ENCODE measurements at regions not wholly inside any gene's neighbourhood (a gene's known extent, or its start where the extent isn't known, plus 50 kb on each side); places are given as distances from the start of the nearest gene placed in this dataset.
A peak's percentile ranks its signal among the peaks of the same experiment; 100 is the strongest.
"Not testable (repeated sequence)": the region's sequence is repeated elsewhere in the genome, so short reads cannot be mapped to it uniquely, and the experiment has no call there.

DNA sequence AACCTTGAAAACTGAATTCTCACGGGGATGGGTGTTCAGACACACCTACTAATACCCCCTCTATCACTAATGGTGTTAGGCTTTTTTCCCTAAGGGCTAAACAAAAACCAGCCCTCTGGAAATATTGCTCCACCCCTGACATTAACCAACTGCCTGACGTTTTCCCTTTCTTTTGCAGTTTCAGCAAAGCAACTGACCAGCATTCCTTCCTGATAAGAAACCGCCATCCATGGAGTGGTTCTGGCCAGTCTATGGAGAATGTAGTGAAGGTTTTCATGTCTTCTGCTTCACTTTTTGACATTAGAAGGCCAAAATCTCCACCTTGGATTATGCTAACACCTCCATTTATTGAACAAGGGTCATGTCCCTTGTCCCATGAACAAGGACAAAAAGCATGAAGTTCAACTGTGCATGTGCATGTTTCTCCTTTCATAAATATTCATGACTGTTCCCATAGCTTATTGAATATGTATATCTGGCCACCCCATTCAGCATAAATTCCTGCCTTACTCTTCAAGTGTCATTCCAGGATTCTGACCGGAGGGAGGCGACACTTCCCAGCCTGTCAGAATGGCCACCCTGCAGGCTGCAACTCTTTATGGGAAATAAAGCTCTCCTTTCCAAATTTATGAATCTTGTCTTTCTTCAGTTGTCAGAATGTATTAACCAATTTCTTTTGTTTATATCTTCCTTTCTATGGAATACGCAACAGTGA, 314.3 kb downstream of the HHIPL2 start:
- DNase-seq: no peak

DNA sequence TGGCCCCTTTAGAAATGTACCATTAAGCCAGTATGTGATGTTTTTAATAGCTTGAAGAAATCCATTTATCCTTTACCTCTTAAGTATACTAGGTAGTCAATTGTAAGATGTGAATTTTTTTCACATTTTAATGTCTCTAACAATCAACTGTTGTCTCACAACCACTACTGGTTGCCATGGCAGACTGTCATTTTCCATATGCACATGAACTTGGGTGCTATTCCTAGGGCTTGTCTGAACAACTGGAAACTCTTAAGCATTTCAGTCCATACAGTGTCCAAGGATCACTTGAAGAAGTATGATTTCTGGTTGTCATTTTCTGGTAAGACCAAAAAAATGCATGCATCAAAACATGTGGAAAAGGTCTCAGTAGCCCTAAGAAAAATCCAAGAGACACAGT, 315.1 kb downstream of the HHIPL2 start:
- DNase-seq: no peak

DNA sequence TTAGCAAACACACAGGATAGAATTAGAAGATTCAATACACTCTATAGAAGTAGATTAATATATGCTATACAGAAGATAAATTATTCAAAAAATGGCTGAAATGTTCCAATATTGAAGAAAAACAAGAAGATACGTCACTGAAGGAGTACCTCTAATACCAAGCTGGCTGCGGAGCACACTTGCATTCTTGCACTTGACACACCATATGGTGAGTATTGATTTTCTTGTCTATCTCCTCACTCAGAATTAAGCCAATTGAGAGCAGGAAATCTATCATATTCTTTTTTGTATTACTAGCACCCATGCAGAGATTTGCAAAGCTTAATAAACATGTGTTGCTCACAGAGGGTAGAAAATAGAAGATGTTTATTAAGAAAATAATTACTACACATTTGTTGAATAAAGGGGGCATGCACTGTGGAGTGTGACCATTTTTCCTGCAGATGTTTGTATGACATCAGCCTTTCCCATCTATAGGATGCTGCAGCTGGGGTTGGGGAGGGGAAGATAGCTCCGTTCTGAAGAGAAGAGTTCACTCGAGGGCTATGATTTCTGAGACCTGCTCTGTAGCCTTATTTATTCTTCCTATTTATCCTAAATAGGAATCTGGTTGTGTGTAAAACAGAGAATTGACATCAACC, 318.1 kb downstream of the HHIPL2 start:
- no peak for DNase-seq

DNA sequence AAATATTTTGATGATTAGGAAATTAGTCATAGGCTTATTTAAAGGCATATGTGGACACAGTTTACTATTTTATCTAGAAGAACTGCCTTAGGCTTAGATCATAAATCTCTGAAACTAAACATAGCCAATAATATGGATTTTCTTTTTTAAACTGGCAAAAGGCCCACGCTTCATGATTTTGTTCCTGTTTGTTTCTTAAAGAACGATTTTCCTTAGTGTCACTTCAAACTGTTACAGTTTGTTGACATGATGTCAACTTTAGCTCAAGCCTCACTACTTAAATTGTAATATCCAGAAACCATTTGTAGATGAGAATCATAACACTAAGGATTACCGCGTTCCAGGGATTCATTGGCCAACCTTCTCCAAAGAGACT, 322.6 kb downstream of the HHIPL2 start:
- no peak for DNase-seq

DNA sequence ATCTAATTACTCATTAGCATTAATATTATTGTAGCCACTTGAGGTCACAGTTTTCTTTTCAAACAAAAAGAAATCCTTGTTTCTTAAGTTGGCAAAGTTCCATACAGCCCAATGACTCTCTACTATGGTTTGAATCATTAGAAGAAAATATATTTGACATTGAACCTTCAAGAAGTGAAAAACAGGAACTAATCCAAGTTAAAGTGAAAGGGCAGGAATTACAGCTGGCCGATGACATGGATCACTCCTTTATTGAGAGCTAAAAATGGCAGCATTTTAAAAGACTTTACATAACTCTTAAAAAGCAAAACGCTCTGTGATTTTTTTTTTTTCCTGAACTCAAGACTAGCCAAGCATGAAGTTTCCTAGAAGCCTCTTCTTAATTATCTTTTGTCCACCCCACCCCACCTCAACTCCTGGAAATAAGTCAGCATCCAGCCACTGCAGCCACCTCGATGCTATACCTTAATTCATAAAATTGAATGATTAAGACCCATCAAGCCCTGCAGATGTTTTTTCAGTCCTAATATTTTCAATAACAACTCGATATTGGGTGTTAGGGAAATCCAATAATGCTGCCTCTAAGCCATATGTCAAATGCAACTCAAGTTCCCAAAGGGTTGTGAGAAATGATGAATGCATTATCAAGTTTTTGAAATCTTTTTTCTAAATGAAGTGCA, 323.1 kb downstream of the HHIPL2 start:
- DNase-seq: no peak

DNA sequence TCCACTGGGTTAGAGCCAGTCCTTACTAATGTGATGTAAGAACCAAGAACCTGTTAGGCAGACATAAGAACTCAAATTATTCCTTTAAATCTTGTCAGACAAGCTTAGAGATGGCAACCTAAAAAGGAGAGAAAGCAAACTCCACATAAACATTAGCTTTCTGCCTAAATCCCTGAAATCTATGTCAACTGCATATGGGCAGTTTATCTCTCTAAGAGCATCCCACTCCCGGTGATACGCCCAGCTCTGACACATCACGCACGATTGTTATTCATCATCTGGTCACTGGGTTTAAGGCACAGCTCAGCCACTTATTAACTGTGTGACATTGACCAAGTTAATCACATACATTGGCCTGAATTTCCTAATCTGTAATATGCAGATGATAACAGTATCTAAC, 323.7 kb downstream of the HHIPL2 start:
- no peak for DNase-seq

DNA sequence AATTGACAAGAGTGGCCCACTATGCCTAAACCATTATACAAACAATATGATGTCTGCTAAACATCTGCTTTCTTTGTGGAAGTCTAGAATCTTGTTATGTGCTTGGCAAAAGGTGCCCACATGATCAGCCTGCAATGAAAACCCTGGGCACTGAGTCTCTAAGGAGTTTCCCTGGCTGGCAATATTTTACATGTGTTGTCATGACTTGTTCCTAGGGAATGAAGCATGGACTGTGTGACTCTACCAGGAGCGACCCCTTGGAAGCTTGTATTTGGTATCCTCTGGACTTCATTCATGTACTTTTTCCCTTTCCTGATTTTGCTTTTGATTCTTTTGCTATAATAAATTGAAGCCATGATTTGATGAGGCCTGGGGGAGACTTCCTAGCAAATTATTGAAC, 324.9 kb downstream of the HHIPL2 start:
- no peak for DNase-seq

DNA sequence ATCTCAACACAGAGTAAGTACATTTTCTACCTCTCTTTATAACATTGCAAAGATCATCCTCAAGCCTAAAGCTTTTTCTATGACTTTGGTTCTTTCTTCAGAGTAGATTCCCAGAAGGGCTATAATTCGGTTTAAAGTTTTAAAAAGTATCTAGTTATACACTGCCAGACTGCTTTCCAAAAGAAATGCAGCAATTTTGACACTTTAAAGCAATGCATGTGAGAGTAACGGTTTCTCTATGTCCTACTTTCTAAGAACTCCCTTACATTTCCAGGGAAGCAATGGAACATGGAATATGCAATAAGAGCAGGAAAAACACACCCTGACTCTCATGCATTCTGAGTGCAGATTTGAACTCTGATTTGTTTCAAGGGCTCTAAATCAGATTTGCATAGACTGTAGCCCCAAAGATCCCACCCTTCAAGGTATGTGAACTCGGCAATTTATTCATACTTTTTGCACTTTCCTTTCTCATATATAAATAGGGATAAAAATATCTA, 331.6 kb downstream of the HHIPL2 start:
- DNase-seq: peak in 1 of 2 experiments; percentile 4

DNA sequence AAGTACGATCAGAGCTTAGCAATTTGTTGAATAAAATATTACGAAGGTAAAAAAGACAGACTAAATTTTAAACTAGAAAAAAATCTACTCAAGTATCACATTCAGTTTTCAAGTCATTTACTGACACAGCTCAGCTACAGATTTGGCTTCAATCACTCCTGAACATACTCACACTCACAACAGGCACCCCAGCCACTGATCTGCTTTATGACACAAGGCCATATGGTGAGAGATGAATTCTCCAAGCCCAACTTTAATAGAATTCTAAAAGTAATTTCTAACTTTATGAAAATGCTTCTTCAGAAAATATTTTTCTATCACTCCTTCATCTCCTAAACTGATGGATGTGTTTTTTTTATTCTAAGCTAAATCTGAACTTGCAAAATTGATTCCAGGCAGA, 337.1 kb downstream of the HHIPL2 start:
- DNase-seq: no peak

DNA sequence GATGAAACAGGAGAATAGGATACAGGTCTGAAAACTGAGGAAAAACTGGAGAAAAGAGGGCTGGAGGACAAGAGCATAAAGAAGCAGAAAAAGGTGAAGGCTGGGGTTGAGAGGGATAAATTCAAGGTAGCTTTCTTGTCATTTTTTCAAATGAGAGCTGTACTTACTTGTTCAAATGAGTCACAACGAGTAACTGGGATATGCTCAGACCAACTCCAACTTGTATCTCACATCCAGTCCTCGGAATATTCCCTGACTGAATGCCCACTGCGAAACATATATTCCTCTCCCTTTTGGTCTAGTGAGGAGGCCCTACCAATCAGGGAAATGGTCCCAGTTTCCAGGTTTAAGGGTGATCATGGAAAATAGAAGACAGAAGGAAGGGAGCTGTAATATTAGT, 343.4 kb downstream of the HHIPL2 start:
- DNase-seq: no peak

DNA sequence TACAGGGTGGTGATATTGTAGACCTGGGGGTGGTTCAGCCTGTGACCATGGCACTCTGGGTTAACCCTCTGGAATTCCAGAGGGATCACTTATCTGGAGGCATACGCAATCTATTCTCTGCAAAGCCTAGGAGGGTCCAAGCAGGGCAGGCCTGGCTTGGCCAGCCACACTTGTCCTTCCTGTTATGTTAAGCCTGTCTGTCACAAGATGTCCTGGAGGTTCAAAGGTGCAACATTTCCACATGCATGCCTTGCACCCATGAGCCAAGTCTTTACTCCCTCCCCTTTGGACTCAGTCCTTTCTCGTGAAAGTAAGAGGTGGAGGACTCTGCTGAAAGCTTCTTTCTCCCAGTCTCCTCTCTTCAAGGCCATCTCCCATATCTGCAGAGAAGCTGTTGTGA, 345.1 kb downstream of the HHIPL2 start:
- DNase-seq: no peak

DNA sequence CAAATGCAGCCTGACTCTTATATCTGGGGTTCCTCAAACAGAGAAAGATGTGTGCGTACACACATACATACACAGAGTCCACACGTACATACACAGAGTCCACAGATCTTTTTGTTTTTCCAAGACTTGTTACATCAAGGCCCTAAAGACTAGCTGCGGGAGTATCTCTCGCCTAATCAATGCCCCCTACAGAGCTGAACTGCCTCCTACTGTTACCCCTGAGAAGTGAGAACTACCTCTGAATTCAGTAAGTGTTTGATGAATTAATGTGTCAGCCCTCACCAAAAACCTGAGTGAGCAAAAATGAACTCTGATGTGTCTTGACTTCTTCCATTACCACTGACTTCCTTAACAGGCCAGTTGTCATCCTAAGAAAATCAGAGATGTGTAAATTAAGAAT, 351.2 kb downstream of the HHIPL2 start:
- no peak for DNase-seq

DNA sequence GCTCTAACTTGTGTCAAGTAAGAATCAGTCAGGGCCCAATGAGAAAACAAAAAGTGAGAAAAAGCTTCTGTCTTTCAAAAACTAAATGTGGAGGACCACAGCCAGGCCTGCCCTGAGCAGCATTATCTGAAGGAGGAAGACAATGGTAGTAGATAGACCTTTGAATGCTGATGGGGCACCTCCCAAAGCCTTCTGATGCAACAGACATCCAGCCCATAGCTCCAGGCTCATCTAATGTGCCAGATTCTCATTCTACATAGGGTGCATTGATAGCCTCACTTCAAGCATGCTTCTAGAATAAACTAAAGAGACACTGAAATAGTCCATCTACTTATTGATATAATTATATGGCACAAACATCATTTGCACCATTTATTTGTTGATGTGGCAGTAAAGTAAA, 351.6 kb downstream of the HHIPL2 start:
- DNase-seq: no peak

DNA sequence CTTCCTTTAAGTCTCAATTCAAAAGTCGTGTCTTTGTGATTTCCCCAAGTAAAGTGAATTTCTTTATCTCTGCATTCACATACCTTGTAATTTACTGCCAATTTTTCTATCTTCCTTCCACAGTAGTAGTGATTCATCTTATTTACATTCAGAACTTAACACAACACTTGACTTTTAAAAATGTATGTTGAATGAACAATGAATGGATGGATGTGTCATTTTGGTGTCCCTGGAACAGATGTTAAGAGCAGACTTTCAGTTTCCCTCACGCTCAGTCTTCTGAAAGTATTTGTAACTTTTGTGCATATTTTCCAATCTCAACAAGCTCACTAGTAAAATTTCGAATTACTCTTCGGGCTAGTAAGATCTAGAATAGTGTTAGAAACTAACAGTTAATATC, 352.0 kb downstream of the HHIPL2 start:
- DNase-seq: no peak

DNA sequence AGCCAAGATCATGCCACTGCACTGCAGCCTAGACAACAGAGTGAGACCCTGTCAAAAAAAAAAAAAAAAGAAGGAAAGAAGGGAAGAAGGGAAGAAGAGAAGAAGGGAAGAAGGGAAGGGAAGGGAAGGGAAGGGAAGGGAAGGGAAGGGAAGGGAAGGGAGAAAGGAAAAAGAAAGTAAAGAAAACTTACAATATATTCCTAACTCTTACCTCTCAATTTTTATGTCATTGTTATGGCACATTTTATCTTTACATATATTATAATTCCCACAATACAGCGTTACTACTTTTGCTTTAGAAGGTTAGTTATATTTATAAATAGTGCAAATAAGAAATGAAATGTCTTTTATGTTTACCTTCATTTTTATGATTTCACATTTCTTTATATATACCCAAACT, 358.7 kb downstream of the HHIPL2 start:
- DNase-seq: no peak

DNA sequence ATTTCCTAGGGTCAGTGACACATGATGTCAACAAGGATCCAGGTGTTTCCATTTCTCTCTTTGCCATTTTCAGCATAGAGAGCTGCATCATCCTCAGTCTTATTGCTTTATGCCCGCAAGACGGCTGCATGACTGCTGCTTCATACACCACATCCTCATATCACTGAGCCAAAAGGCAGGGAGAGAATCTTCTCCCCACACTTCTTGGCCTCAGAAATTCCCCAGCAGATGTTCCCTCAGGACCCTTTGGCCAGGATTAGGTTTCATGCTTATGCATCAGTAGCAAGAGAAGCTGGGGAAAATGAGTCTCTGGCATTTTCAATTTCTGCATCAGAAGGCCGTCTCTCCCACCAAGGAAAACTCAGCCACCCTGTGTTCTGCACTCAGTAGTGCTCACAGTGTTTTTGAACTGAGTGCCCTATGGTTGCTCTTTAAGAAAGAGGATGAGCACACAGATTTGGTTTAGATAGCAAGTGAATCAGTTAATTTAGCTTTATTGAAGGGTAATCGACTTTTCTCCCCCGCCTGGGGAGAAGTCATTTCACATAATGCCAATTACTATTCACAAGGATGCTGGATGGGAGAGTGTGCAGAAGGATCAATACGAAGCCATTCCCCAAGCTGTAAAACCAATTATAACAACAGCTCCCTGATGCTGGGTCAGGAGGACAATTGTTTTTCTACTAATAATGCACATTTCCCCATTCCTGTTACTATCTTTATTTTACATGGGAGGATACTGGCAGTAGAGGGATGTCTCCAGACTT, 360.2 kb downstream of the HHIPL2 start:
- DNase-seq: no peak

DNA sequence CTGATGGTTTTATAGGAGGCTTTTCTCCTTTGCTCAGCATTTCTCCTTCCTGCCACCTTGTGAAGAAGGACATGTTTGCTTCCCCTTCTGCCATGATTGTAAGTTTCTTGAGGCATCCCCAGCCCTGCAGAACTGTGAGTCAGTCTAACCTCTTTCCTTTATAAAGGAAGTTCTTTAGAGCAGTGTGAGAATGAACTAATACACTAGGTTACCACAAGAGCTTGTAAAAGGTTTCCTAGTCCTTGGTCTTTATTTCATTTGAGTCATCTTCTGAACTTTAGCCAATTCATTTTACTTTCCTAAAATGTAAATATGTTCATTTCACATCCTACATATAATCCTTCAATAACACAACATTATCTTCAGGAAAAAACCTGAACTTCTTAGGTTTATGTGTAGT, 365.3 kb downstream of the HHIPL2 start:
- DNase-seq: no peak

DNA sequence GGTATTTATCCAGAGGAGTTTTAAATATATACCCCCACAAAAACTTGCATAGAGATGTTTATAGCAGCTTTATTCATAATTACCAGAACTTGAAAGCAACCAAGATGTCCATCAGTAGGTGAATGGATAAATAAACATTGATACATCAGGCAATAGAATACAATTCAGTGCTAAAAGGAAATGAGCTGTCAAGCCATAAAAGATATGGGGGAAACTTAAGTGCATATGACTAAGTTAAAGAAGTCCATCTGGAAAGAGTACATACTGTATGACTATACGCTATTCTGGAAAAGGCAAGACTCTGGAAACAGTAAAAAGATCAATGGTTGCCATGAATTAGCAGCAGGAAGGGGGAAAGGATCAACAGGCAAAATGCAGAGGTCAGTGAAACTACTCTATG, 366.7 kb downstream of the HHIPL2 start:
- DNase-seq: no peak

DNA sequence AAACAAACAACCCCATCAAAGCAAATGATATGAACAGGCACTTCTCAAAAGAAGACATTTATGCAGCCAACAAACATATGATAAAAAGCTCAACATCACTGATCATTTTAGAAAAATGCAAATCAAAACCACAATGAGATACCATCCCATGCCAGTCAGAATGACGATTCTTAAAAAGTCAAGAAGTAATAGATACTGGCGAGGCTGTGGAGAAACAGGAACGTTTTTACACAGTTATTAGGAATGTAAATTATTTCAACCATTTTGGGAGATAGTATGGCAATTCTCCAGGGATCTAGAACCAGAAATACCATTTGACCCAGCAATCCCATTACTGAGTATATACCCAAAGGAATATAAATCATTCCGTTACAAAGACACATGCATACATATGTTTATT, 370.4 kb downstream of the HHIPL2 start:
- DNase-seq: not testable (repeated sequence)

DNA sequence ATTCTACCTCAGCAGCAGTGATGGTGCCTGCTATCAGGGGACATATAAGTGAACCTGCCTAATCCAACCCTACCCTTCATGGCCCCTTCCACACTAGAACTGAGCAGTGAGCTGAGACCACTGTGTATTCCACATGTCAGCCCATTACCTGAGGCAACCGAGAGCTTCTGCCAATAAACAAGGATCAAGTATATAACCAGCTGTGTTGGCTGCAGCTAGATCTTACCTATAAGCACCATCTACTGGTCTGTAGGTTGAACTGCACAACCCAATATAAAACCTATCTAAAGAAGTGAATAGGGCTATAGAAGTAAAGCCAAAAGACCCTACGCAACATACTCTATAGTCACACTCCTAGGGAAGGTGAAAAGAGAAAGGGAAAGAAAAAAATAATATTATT, 376.9 kb downstream of the HHIPL2 start:
- peak; percentile 51 to 65 for DNase-seq

DNA sequence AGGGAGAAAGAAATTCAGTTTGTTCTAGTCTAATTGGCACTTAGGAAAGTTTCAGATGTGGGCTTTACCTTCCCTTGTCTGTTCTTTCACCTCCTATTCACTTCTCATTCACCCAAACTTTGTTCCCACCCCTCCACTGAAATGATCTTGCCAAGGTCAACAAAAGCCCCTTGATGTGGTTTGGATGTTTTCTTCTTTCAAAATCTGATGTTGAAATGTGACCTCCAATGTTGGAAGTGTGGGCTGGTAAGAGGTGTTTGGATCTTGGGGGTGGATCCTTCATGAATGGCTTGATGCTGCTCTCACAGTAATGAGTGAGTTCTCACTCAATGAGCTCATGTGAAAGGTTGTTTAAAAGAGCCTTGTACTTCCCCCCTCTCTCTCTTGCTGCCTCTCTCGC, 379.3 kb downstream of the HHIPL2 start:
- no peak for DNase-seq

DNA sequence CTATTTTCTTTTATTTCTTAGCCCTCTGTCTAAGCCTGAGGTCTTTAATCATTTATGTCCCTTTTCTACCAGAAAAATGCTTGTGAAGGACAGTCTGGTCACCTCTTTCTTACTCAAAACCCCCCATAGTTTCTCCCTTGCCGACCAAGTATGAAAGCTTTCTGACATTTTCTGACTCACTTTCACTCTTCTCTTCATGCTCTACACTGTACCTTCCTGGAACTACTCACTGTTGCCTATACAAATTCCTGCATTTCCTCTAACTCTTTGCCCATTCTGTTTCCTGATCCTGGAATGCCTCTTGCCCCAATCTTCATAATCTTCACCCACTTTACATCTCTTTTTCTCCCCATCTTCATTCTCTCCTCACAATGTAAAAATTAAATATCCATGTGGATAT, 380.0 kb downstream of the HHIPL2 start:
- DNase-seq: no peak

DNA sequence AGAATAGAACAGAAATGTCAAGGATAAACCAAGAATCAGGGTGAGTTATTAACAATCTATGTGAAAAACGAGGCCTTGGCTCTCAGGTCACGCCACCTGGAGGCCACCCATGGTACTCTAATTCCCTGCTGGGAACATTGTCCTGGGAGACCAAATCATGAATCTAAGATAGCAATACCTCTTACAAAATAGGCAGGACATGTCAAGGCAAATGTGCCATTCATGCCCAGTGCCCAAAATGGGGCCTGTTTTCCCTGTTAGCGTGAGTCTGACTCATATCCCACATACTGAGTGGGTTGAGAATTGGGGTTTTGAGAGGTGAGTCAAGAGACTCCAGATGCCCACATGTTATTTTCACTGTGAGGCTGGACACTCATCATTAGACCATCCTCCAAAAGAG, 380.8 kb downstream of the HHIPL2 start:
- peak; percentile 25 to 38 for DNase-seq

DNA sequence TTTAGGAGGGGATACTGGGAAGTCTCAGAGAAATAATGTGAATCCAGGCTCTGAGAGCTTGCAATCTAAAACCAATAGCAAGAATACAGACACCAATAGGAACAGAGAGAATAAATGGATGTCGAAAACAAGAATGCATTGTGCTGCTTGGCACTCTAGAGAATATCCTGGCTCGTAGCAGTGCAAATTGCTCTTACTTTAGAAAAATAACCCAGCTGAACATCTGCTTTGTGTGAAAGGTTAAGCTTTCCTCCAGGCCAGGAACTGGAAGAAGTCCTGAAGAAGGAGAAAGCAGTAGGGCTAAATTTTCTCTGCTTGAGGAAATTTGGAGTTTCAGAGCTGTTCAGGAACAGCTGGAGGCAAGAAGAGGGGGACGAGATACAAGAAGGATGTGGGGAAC, 382.3 kb downstream of the HHIPL2 start:
- no peak for DNase-seq

Data from Kasumi-1 (cell line).